ENCODE measurements at regions not wholly inside any gene's neighbourhood (a gene's known extent, or its start where the extent isn't known, plus 50 kb on each side); places are given as distances from the start of the nearest gene placed in this dataset.

GRCh38 chr10:52463826-52464225 lies 149.7 kb downstream of the DKK1 start:
- H2AFZ ChIP-seq (ENCODE audit: low read depth, low read length, poor library complexity, severe bottlenecking): no peak overlapping the region
- POLR2A ChIA-PET: interaction anchor here (1.3 kb wide), 1 partner anchor 23 kb away, joined by 4 read pairs; no protein-coding TSS in a partner anchor
- H3K27ac ChIP-seq (ENCODE audit: low read depth, low read length): no peak overlapping the region

More at GRCh38 chr10:52463826-52464225, 149.7 kb downstream of the DKK1 start:
- H3K4me2 ChIP-seq (ENCODE audit: low read length): no peak overlapping the region
- ChIA-PET CTCF (interaction anchor here (1.1 kb wide), 1 partner anchor 27 kb away, joined by 4 read pairs; no protein-coding TSS in a partner anchor), RAD21 (ENCODE audit: low non-redundant PET in 1 of 2, low total read pairs in 2 of 2, uncharacterized antibody in 2 of 2, unreplicated experiment in 2 of 2) (no interaction called here)
- H3K27me3 ChIP-seq (ENCODE audit: insufficient read depth, low read length): no peaks in the 10 kb centered on the region
- no TSS peak for BruUV-seq (replicated peaks)
- intact Hi-C loops (cut with micrococcal nuclease): no loop called here
- no peak for ATAC-seq
- no peaks in the 10 kb centered on the region for H4K20me1 ChIP-seq (ENCODE audit: insufficient read depth)
- no peaks in the 10 kb centered on the region for H3K79me2 ChIP-seq (ENCODE audit: insufficient read depth, low read length)
- no peak overlapping the region for H3K9ac ChIP-seq (ENCODE audit: low read length)
- H3K9me3 ChIP-seq (ENCODE audit: control insufficient read depth in 1 of 2, insufficient read depth in 1 of 2, low read depth in 1 of 2, low read length in 2 of 2): no peaks in the 10 kb centered on the region
- no peaks in the 10 kb centered on the region for H3K9me2 ChIP-seq (ENCODE audit: insufficient read depth)
- TF ChIP-seq JUND (IDR thresholded peaks at IDR 0.05) (no peak), ZFX (IDR thresholded peaks at IDR 0.05) (no peak), MAX (IDR thresholded peaks at IDR 0.05) (no peak), EZH2phosphoT487 (IDR thresholded peaks at IDR 0.05; ENCODE audit: borderline replicate concordance) (no peak), EZH2 (IDR thresholded peaks at IDR 0.05) (no peak), CTCF (IDR thresholded peaks at IDR 0.05 in 2 of 3, conservative IDR thresholded peaks at IDR 0.05 in 1 of 3; ENCODE audit: borderline replicate concordance in 1 of 3, insufficient read depth in 1 of 3, low read depth in 2 of 3, low read length in 2 of 3) (no peak), FOSL1 (IDR thresholded peaks at IDR 0.05; ENCODE audit: low read depth) (no peak), EGR1 (IDR thresholded peaks at IDR 0.05; ENCODE audit: low read depth) (no peak), SP1 (IDR thresholded peaks at IDR 0.05; ENCODE audit: low read depth) (no peak)
- no peak for DNase-seq (ENCODE audit: low read depth, low spot score)
- peaks cover 0 to 5% of the 10 kb centered on the region in 2 experiments; a peak in 1 of 4 replicates for H3K4me1 ChIP-seq (ENCODE audit: control insufficient read depth in 1 of 2, insufficient read depth in 2 of 2, low read length in 2 of 2)
- no peak overlapping the region for H3K4me3 ChIP-seq (replicated peaks in 1 of 2; ENCODE audit: low read depth in 1 of 2, low read length in 2 of 2)
- no peaks in the 10 kb centered on the region for H3K36me3 ChIP-seq (ENCODE audit: control insufficient read depth in 1 of 2, insufficient read depth in 2 of 2, low read length in 2 of 2)

Measured in HCT116 (cell line).